Prostate gland (tissue), 2 donors: ENCODE measurements at regions not wholly inside any gene's neighbourhood (a gene's known extent, or its start where the extent isn't known, plus 50 kb on each side); places are given as distances from the start of the nearest gene placed in this dataset.

Experiments used
- CTCF ChIP-seq, 4 experiments: fragments of 200-600 bp in 2 of 4; fragments of 450-650 bp in 2 of 4; sonication (generic) in 2 of 4; IDR thresholded peaks; 1 replicate in 3 of 4; 2 replicates in 1 of 4; pipeline ENCODE4 v1.5.1; 2016 to 2019; ENCODE audit warnings: antibody characterized with exemption in 4 of 4, mild to moderate bottlenecking in 2 of 4, moderate library complexity in 2 of 4
- POLR2A ChIP-seq: fragments of 450-650 bp; IDR thresholded peaks from one replicate; pipeline ENCODE4 v1.6.1; 2016; ENCODE audit warnings: antibody characterized with exemption, mild to moderate bottlenecking
- POLR2AphosphoS5 ChIP-seq: sonication (generic); formaldehyde crosslinking; IDR thresholded peaks from one replicate; pipeline ENCODE4 v1.6.1; 2017; ENCODE audit warnings: antibody characterized with exemption

- no peak for TF ChIP-seq CTCF (IDR thresholded peaks at IDR 0.05)
- TF ChIP-seq POLR2A, result no peak
- no peak for TF ChIP-seq POLR2AphosphoS5
Observed at GRCh38 chr2:53033411-53033810, 734.2 kb upstream of the CHAC2 start.
